Bronchial epithelial cell (primary cell): ENCODE measurements at regions not wholly inside any gene's neighbourhood (a gene's known extent, or its start where the extent isn't known, plus 50 kb on each side); places are given as distances from the start of the nearest gene placed in this dataset.

Experiments used
- DNase-seq: peaks from one replicate; pipeline ENCODE4 v3.0.0-alpha.2; 2010; ENCODE audit warnings: low read depth
- FAIRE-seq: peaks from 2 replicates; lab custom pipeline; 2011; peaks lifted over from hg19 to GRCh38; lab: Jason Lieb, UNC
- H3K27me3 ChIP-seq: 2 replicates; pipeline ENCODE4 v1.5.1; 2011; ENCODE audit warnings: low read length; ENCODE audit not compliant: control insufficient read depth, insufficient read depth
- H3K36me3 ChIP-seq: 2 replicates; pipeline ENCODE4 v1.5.1; 2011; ENCODE audit warnings: low read length; ENCODE audit not compliant: control insufficient read depth, insufficient read depth
- H3K4me3 ChIP-seq: 2 replicates; pipeline ENCODE4 v1.5.1; 2011; ENCODE audit warnings: mild to moderate bottlenecking, low read depth, low read length, control low read depth
- CTCF ChIP-seq: IDR thresholded peaks from 2 replicates; pipeline ENCODE4 v1.5.1; 2011; ENCODE audit warnings: mild to moderate bottlenecking, moderate library complexity, low read length, control low read depth, inconsistent platforms; ENCODE audit not compliant: insufficient read depth, severe bottlenecking

- TF ChIP-seq CTCF, result no peak
- no peak for DNase-seq
- no peak for FAIRE-seq
- no peak overlapping the region for H3K4me3 ChIP-seq
- H3K27me3 ChIP-seq, result no peaks in the 10 kb centered on the region
- no peaks in the 10 kb centered on the region for H3K36me3 ChIP-seq
These were observed 70.1 kb upstream of the CSRP2 start for GRCh38 chr12:76948879-76949278.

DNA sequence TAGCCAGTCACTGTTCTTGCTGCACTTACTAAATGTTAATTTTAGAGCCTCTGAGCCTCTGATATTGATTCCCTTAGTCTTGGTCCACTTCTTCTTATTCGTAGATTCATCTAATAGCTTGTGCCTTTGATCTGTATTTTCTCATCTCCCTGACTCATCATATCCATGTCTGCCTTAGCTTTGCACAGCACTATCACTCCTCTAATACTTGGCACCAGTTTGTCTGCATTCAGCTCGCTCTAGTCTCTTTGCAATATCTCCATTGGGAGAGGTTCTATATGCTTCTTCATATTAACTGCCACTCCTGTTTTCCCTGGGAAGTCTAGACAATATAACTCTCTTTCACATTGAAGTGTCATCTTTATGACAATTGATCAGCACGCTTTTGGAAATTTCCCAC, 68.5 kb upstream of the CSRP2 start:
- no peaks in the 10 kb centered on the region for H3K36me3 ChIP-seq
- no peak for DNase-seq
- H3K27me3 ChIP-seq, result no peaks in the 10 kb centered on the region
- TF ChIP-seq CTCF, result no peak
- FAIRE-seq, result no peak
- no peak overlapping the region for H3K4me3 ChIP-seq

- FAIRE-seq (no peak), DNase-seq (no peak)
- no peak for TF ChIP-seq CTCF
- Histone ChIP-seq H3K4me3 (no peak overlapping the region), H3K27me3 (no peaks in the 10 kb centered on the region), H3K36me3 (no peaks in the 10 kb centered on the region)
These were observed 67.6 kb upstream of the CSRP2 start for GRCh38 chr12:76946446-76946845.

DNA sequence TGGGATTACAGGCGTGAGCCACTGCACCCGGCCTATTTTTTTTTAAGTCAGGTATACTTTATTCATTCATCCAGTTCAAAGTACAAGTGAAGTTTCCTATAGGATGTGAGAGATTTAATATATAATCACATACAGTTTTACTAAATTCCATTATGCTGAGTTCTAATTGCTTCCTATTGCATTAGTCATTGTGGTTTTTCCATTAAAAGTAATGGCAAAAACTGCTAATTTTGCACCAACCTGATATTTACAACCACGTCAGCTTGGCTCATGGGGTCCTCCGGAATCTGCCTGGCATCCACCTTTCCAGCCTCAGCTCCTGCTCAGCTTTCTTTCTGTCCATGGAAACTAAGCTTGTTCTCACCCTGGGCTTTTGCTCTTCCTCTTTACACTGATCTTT, 67.0 kb upstream of the CSRP2 start:
- FAIRE-seq, result no peak
- no peaks in the 10 kb centered on the region for H3K36me3 ChIP-seq
- H3K27me3 ChIP-seq, result no peaks in the 10 kb centered on the region
- DNase-seq, result peak; percentile 37
- no peak for TF ChIP-seq CTCF
- no peak overlapping the region for H3K4me3 ChIP-seq

DNA sequence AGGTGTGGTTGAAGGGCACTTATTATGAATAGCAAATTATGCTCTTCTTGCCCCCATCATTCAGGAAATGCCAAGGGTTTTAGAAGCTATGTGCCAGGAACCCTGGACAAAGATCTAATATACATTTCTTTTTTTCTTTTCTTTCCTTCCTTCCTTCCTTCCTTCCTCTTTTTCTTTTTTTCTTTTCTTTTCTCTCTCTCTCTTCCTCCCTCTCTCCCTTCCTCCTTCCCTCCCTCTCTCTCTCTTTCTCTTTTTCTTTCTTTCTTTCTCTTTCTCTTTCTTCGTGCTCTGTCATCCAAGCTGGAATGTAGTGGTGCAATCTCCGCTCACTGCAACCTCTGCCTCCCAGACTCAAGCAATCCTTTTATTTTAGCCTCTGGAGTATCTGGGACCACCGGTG, 66.1 kb upstream of the CSRP2 start:
- Histone ChIP-seq H3K27me3 (no peaks in the 10 kb centered on the region), H3K4me3 (no peak overlapping the region), H3K36me3 (no peaks in the 10 kb centered on the region)
- no peak for DNase-seq
- no peak for FAIRE-seq
- no peak for TF ChIP-seq CTCF

- Histone ChIP-seq H3K36me3 (no peaks in the 10 kb centered on the region), H3K4me3 (no peak overlapping the region), H3K27me3 (no peaks in the 10 kb centered on the region)
- FAIRE-seq (no peak), DNase-seq (no peak)
- TF ChIP-seq CTCF, result no peak
These were observed 64.2 kb upstream of the CSRP2 start for GRCh38 chr12:76943008-76943407.
